ENCODE measurements at regions not wholly inside any gene's neighbourhood (a gene's known extent, or its start where the extent isn't known, plus 50 kb on each side); places are given as distances from the start of the nearest gene placed in this dataset.

- Histone ChIP-seq H3K27me3 (ENCODE audit: control insufficient read depth in 2 of 2, insufficient read depth in 2 of 2, low read length in 2 of 2) (no peaks in the 10 kb centered on the region), H3K27ac (ENCODE audit: low read depth in 2 of 2, low read length in 2 of 2) (no peak overlapping the region), H3K4me1 (ENCODE audit: control insufficient read depth in 2 of 2, insufficient read depth in 2 of 2, low read length in 2 of 2) (no peaks in the 10 kb centered on the region), H3K36me3 (ENCODE audit: control insufficient read depth in 2 of 2, insufficient read depth in 2 of 2, low read length in 2 of 2) (no peaks in the 10 kb centered on the region), H3K9ac (ENCODE audit: low read depth in 1 of 2, low read length in 2 of 2) (no peak overlapping the region), H3K9me3 (ENCODE audit: control insufficient read depth in 2 of 2, low read length in 2 of 2) (no peaks in the 10 kb centered on the region), H3K4me3 (ENCODE audit: low read length in 2 of 2) (no peak overlapping the region)
These were observed 1454.9 kb downstream of the ZPLD1 start for GRCh38 chr3:103889675-103890074.

DNA sequence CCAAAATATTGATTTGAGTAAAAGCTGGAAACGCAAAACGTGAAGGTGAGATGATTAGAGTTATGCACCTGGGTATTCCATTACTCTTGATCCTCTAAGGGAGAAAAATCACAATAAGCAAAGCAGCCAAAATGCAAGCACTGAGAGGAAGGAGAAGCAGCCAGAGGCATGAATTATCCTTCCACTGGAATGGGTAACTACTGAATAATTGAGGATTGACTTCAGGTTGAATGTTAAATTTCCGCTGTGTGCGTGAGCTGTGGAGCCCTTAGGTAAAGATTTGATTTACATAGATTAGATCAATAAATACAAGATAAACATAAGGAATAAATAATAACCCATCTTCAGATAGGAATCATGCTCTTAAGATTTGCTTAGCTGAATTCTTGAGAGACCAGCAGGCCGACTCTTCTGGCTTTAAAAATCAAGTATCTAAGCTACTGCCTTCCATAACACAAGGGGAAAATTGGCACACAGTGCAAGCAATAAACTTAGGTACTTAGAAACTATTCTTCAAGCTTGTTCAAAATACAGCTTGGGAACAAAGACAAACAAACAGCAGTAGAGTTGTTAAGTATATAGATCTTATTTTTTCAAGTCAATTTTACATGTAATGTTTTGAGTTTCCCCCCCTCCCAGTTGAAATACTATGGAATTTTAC is 1459.5 kb downstream of the ZPLD1 start:
- no peak overlapping the region for H3K27ac ChIP-seq (ENCODE audit: low read depth in 2 of 2, low read length in 2 of 2)
- H3K9ac ChIP-seq (ENCODE audit: low read depth in 1 of 2, low read length in 2 of 2) = no peak overlapping the region
- no peaks in the 10 kb centered on the region for H3K36me3 ChIP-seq (ENCODE audit: control insufficient read depth in 2 of 2, insufficient read depth in 2 of 2, low read length in 2 of 2)
- no peaks in the 10 kb centered on the region for H3K9me3 ChIP-seq (ENCODE audit: control insufficient read depth in 2 of 2, low read length in 2 of 2)
- no peak overlapping the region for H3K4me3 ChIP-seq (ENCODE audit: low read length in 2 of 2)
- no peaks in the 10 kb centered on the region for H3K27me3 ChIP-seq (ENCODE audit: control insufficient read depth in 2 of 2, insufficient read depth in 2 of 2, low read length in 2 of 2)
- H3K4me1 ChIP-seq (ENCODE audit: control insufficient read depth in 2 of 2, insufficient read depth in 2 of 2, low read length in 2 of 2) = no peaks in the 10 kb centered on the region

GRCh38 chr3:103899328-103899727 is 1464.5 kb downstream of the ZPLD1 start:
- Histone ChIP-seq H3K9me3 (ENCODE audit: control insufficient read depth in 2 of 2, low read length in 2 of 2) (no peaks in the 10 kb centered on the region), H3K27ac (ENCODE audit: low read depth in 2 of 2, low read length in 2 of 2) (no peak overlapping the region), H3K4me3 (ENCODE audit: low read length in 2 of 2) (no peak overlapping the region)

GRCh38 chr3:103904991-103905390 is 1461.7 kb upstream of the ALCAM start:
- no peaks in the 10 kb centered on the region for H3K36me3 ChIP-seq (ENCODE audit: control insufficient read depth in 2 of 2, insufficient read depth in 2 of 2, low read length in 2 of 2)
- H3K27me3 ChIP-seq (ENCODE audit: control insufficient read depth in 2 of 2, insufficient read depth in 2 of 2, low read length in 2 of 2) = no peaks in the 10 kb centered on the region
- no peak overlapping the region for H3K9ac ChIP-seq (ENCODE audit: low read depth in 1 of 2, low read length in 2 of 2)
- no peak overlapping the region for H3K27ac ChIP-seq (ENCODE audit: low read depth in 2 of 2, low read length in 2 of 2)
- no peak overlapping the region for H3K4me3 ChIP-seq (ENCODE audit: low read length in 2 of 2)
- H3K4me1 ChIP-seq (ENCODE audit: control insufficient read depth in 2 of 2, insufficient read depth in 2 of 2, low read length in 2 of 2) = no peaks in the 10 kb centered on the region
- no peaks in the 10 kb centered on the region for H3K9me3 ChIP-seq (ENCODE audit: control insufficient read depth in 2 of 2, low read length in 2 of 2)

More at GRCh38 chr3:103899328-103899727, 1464.5 kb downstream of the ZPLD1 start:
- Histone ChIP-seq H3K9ac (ENCODE audit: low read depth in 1 of 2, low read length in 2 of 2) (no peak overlapping the region), H3K4me1 (ENCODE audit: control insufficient read depth in 2 of 2, insufficient read depth in 2 of 2, low read length in 2 of 2) (no peaks in the 10 kb centered on the region), H3K27me3 (ENCODE audit: control insufficient read depth in 2 of 2, insufficient read depth in 2 of 2, low read length in 2 of 2) (no peaks in the 10 kb centered on the region), H3K36me3 (ENCODE audit: control insufficient read depth in 2 of 2, insufficient read depth in 2 of 2, low read length in 2 of 2) (no peaks in the 10 kb centered on the region)

- Histone ChIP-seq H3K27ac (ENCODE audit: low read depth in 2 of 2, low read length in 2 of 2) (no peak overlapping the region), H3K9ac (ENCODE audit: low read depth in 1 of 2, low read length in 2 of 2) (no peak overlapping the region), H3K36me3 (ENCODE audit: control insufficient read depth in 2 of 2, insufficient read depth in 2 of 2, low read length in 2 of 2) (no peaks in the 10 kb centered on the region), H3K9me3 (ENCODE audit: control insufficient read depth in 2 of 2, low read length in 2 of 2) (no peaks in the 10 kb centered on the region), H3K4me1 (ENCODE audit: control insufficient read depth in 2 of 2, insufficient read depth in 2 of 2, low read length in 2 of 2) (no peaks in the 10 kb centered on the region), H3K4me3 (ENCODE audit: low read length in 2 of 2) (no peak overlapping the region), H3K27me3 (ENCODE audit: control insufficient read depth in 2 of 2, insufficient read depth in 2 of 2, low read length in 2 of 2) (no peaks in the 10 kb centered on the region)
These were observed 1460.4 kb upstream of the ALCAM start for GRCh38 chr3:103906304-103906703.

- no peaks in the 10 kb centered on the region for H3K9me3 ChIP-seq (ENCODE audit: control insufficient read depth in 2 of 2, low read length in 2 of 2)
- H3K27me3 ChIP-seq (ENCODE audit: control insufficient read depth in 2 of 2, insufficient read depth in 2 of 2, low read length in 2 of 2) = no peaks in the 10 kb centered on the region
- H3K36me3 ChIP-seq (ENCODE audit: control insufficient read depth in 2 of 2, insufficient read depth in 2 of 2, low read length in 2 of 2) = no peaks in the 10 kb centered on the region
- no peak overlapping the region for H3K27ac ChIP-seq (ENCODE audit: low read depth in 2 of 2, low read length in 2 of 2)
- no peaks in the 10 kb centered on the region for H3K4me1 ChIP-seq (ENCODE audit: control insufficient read depth in 2 of 2, insufficient read depth in 2 of 2, low read length in 2 of 2)
- H3K4me3 ChIP-seq (ENCODE audit: low read length in 2 of 2) = no peak overlapping the region
- H3K9ac ChIP-seq (ENCODE audit: low read depth in 1 of 2, low read length in 2 of 2) = no peak overlapping the region
These were observed 1459.9 kb upstream of the ALCAM start for GRCh38 chr3:103906808-103907207.

DNA sequence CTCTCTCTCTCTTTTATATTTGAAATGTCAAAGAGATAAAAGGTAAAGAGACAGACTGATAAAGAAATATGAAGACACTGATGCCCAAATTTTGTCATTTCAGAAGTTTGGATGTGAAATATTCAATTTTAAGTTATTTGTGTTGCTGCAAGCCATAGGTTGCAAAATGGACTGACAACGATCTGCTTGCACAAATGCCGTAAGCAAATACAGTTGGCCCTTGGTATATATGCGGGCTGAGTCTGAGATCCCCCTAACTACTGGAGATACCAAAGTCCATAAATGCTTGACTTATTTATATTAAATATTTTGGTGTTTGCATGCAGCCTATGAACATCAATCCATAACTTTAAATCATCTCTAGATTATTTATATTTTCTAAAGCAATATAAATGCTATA is 1459.1 kb upstream of the ALCAM start:
- no peaks in the 10 kb centered on the region for H3K4me1 ChIP-seq (ENCODE audit: control insufficient read depth in 2 of 2, insufficient read depth in 2 of 2, low read length in 2 of 2)
- H3K4me3 ChIP-seq (ENCODE audit: low read length in 2 of 2) = no peak overlapping the region
- H3K9me3 ChIP-seq (ENCODE audit: control insufficient read depth in 2 of 2, low read length in 2 of 2) = no peaks in the 10 kb centered on the region
- no peak overlapping the region for H3K9ac ChIP-seq (ENCODE audit: low read depth in 1 of 2, low read length in 2 of 2)
- no peaks in the 10 kb centered on the region for H3K36me3 ChIP-seq (ENCODE audit: control insufficient read depth in 2 of 2, insufficient read depth in 2 of 2, low read length in 2 of 2)
- no peak overlapping the region for H3K27ac ChIP-seq (ENCODE audit: low read depth in 2 of 2, low read length in 2 of 2)
- H3K27me3 ChIP-seq (ENCODE audit: control insufficient read depth in 2 of 2, insufficient read depth in 2 of 2, low read length in 2 of 2) = no peaks in the 10 kb centered on the region

DNA sequence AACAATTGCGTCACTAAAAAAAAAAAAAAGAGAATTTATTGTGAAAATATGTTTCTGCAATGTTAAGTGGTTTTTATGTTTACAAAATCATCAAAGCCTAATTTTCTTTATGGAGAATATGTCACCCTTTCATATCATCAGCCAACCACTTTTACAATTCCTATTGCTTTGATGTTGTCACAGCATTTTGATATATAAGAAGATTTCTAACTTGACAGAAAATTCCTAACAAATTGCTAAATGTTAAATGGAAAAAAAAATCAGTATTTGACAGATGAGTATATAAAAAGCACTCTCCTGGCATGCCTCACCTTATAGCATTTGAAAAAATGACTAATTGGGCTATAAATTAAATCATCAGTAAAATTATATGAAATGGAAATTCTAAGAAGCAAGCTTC is 1457.3 kb upstream of the ALCAM start:
- Histone ChIP-seq H3K27me3 (ENCODE audit: control insufficient read depth in 2 of 2, insufficient read depth in 2 of 2, low read length in 2 of 2) (no peaks in the 10 kb centered on the region), H3K4me1 (ENCODE audit: control insufficient read depth in 2 of 2, insufficient read depth in 2 of 2, low read length in 2 of 2) (no peaks in the 10 kb centered on the region), H3K9ac (ENCODE audit: low read depth in 1 of 2, low read length in 2 of 2) (no peak overlapping the region), H3K36me3 (ENCODE audit: control insufficient read depth in 2 of 2, insufficient read depth in 2 of 2, low read length in 2 of 2) (no peaks in the 10 kb centered on the region), H3K4me3 (ENCODE audit: low read length in 2 of 2) (no peak overlapping the region), H3K27ac (ENCODE audit: low read depth in 2 of 2, low read length in 2 of 2) (no peak overlapping the region), H3K9me3 (ENCODE audit: control insufficient read depth in 2 of 2, low read length in 2 of 2) (no peaks in the 10 kb centered on the region)

GRCh38 chr3:103918336-103918735 is 1448.4 kb upstream of the ALCAM start:
- no peaks in the 10 kb centered on the region for H3K36me3 ChIP-seq (ENCODE audit: control insufficient read depth in 2 of 2, insufficient read depth in 2 of 2, low read length in 2 of 2)
- H3K4me1 ChIP-seq (ENCODE audit: control insufficient read depth in 2 of 2, insufficient read depth in 2 of 2, low read length in 2 of 2) = no peaks in the 10 kb centered on the region
- H3K27me3 ChIP-seq (ENCODE audit: control insufficient read depth in 2 of 2, insufficient read depth in 2 of 2, low read length in 2 of 2) = no peaks in the 10 kb centered on the region
- H3K9ac ChIP-seq (ENCODE audit: low read depth in 1 of 2, low read length in 2 of 2) = no peak overlapping the region
- H3K4me3 ChIP-seq (ENCODE audit: low read length in 2 of 2) = no peak overlapping the region
- H3K27ac ChIP-seq (ENCODE audit: low read depth in 2 of 2, low read length in 2 of 2) = no peak overlapping the region
- no peaks in the 10 kb centered on the region for H3K9me3 ChIP-seq (ENCODE audit: control insufficient read depth in 2 of 2, low read length in 2 of 2)

DNA sequence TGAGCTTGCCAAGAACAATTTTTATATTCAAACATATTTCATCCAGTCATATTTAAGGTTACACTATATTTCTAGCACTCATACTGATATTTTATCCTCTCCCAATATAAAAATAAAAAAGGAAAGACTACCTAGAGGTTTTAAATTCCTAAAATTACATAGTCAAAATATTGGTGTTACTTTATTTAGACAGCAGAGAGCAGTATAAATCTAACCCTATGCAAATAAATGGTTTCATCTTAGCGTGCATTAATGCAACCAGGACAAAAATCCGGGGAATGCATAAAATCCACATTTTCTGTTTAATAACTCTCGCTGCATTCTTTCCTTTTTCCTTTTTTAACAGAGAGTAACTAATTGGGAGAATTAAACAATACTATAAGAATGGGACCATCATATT is 1447.4 kb upstream of the ALCAM start:
- Histone ChIP-seq H3K4me1 (ENCODE audit: control insufficient read depth in 2 of 2, insufficient read depth in 2 of 2, low read length in 2 of 2) (no peaks in the 10 kb centered on the region), H3K36me3 (ENCODE audit: control insufficient read depth in 2 of 2, insufficient read depth in 2 of 2, low read length in 2 of 2) (no peaks in the 10 kb centered on the region), H3K9me3 (ENCODE audit: control insufficient read depth in 2 of 2, low read length in 2 of 2) (no peaks in the 10 kb centered on the region), H3K4me3 (ENCODE audit: low read length in 2 of 2) (no peak overlapping the region), H3K27ac (ENCODE audit: low read depth in 2 of 2, low read length in 2 of 2) (no peak overlapping the region), H3K9ac (ENCODE audit: low read depth in 1 of 2, low read length in 2 of 2) (no peak overlapping the region), H3K27me3 (ENCODE audit: control insufficient read depth in 2 of 2, insufficient read depth in 2 of 2, low read length in 2 of 2) (no peaks in the 10 kb centered on the region)

GRCh38 chr3:103923907-103924306 is 1442.8 kb upstream of the ALCAM start:
- H3K9me3 ChIP-seq (ENCODE audit: control insufficient read depth in 2 of 2, low read length in 2 of 2) = no peaks in the 10 kb centered on the region
- H3K4me1 ChIP-seq (ENCODE audit: control insufficient read depth in 2 of 2, insufficient read depth in 2 of 2, low read length in 2 of 2) = no peaks in the 10 kb centered on the region
- no peaks in the 10 kb centered on the region for H3K36me3 ChIP-seq (ENCODE audit: control insufficient read depth in 2 of 2, insufficient read depth in 2 of 2, low read length in 2 of 2)
- no peaks in the 10 kb centered on the region for H3K27me3 ChIP-seq (ENCODE audit: control insufficient read depth in 2 of 2, insufficient read depth in 2 of 2, low read length in 2 of 2)
- no peak overlapping the region for H3K4me3 ChIP-seq (ENCODE audit: low read length in 2 of 2)
- H3K9ac ChIP-seq (ENCODE audit: low read depth in 1 of 2, low read length in 2 of 2) = no peak overlapping the region
- H3K27ac ChIP-seq (ENCODE audit: low read depth in 2 of 2, low read length in 2 of 2) = no peak overlapping the region
